ENCODE measurements at regions not wholly inside any gene's neighbourhood (a gene's known extent, or its start where the extent isn't known, plus 50 kb on each side); places are given as distances from the start of the nearest gene placed in this dataset.
A peak's percentile ranks its signal among the peaks of the same experiment; 100 is the strongest.

DNA sequence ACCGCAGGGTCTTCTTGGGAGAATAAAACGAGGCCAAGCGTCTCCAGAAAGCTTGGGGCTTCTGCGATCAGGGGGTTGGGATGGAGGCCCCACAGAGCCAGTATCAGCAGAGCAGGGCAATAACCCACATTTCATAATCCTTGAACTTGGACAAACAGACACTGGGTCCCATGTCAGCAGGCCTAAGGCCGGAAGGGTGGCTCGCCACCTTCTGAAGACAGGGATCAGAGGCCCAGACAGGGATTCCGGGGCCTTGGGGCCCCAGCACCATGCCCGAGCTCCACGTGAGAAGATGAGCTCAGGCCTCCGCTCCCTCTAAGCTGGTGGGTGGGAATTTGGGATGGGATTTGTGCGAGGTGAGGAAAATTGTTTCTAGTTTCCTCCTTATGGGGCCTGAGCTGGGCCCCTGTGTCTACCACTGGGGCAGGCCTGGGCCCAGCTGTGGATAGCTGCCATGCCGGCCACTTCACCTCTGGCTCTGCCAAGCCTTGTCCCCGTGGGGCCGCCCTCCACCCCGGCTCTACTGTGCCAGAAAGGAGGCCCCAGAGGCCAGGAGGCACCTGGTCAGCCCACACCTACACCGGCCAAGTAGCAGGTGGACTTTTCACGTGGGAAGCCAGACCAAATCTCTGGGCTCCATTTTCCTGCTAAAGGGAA lies 67.2 kb upstream of the DLK1 start:
- no peak for DNase-seq

DNA sequence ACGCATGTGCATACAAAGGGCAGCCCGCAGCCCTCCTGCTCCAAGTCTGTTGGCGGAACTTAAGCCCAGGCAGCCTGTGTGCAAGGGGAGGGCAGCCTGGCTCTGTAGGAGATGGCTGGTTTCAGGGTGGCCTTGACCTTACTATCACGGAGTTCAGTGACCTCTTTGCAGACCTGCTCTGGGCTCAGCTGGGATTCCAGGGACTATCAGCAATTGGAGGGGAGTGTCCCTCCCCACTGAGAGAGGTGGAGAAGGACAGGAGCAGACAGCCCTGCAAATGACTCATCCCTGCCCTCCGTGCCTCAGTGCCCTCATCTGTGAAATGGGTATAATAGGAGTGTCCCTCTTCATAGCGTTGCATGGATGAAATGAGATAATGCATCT lies 66.2 kb upstream of the DLK1 start:
- no peak for DNase-seq

DNA sequence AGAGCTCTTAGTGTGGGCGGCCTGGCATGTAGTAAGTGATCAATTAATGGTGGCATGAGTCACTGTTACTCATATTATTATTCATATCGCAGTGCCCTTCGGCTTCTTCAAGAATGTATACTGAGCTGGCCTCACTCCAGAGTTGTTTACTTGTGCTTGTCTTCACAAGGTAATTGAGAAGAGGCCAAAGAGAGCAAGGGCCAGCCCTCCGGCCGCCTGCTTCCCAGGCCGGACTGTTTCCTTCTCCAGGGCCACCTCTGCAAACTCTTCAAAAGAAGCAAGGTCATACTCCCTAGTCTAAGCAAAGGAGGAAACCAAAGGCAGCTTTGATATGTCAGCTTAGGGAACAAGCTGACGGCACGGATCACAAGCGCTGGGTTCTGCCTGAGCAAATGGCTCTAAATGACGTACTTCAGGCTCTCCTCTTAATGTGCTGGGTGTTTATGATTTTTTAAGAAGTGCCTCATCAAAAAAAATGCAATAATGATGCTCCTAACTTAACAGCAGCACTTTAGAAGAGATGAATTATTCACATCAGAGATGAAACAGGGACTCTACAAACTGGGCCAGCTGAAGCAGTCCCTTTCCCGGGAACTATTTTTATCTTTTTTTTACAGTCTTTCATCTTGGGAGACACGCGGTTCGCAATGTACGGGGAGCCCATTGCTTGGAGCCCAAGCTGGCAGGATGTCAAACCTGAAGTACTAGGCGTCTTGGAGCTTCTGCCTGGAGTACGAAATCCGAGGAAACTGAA lies 65.6 kb upstream of the DLK1 start:
- no peak for DNase-seq

DNA sequence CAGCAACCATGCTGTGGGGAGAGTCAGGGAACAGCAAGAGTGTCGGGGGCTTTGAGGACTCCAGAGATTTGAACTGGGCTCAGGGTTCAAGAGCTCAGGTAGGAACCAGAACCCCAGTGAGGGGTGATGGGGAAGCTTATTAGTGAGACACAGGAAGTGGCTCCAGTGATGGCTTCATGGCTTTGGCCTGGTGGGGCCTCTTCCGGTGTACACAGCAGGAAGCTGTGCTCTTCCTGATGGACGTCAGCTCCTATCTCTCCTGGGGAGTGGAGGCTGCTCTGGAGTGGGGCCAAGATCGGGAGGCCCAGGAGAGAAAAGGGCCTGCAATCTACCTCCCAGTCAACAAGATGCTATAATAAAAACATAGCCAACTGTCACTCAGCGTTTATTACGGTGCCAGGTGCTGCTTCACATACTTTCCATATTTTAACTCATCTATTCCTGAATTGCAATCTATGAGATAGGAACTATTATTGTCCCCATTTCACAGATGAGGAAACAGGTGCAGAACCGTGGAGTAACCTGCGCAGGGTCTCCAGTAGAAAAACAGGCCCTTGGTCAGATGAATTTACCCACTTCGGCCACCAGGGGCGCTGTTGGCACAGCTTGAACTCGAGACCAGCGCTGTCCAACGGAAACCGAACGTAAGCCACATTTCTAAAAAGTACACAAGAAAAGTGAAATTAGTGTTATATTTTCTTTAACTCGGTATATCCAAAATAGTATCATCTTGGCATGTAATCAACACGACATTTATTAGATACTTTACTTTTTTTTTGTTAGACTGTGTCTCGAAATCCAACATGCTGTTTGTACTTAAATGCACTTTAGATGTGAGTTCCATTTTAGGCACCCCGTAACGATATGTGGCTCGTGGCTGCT lies 63.6 kb upstream of the DLK1 start:
- DNase-seq = peak; percentile 58

DNA sequence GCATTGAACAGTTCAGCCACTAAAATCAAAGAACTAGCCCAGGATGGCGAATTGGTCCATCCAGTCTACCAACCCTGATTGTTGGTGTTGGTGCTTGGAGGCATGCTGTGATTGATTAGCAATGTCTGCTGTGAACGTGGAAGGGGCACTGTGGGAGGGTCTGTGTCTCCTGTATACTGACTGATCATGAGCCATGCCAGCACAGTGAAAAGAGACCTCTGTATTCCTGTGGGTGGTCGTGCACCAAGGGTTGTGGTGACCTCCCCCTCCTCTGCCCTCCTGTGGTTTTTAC lies 63.0 kb upstream of the DLK1 start:
- no peak for DNase-seq

DNA sequence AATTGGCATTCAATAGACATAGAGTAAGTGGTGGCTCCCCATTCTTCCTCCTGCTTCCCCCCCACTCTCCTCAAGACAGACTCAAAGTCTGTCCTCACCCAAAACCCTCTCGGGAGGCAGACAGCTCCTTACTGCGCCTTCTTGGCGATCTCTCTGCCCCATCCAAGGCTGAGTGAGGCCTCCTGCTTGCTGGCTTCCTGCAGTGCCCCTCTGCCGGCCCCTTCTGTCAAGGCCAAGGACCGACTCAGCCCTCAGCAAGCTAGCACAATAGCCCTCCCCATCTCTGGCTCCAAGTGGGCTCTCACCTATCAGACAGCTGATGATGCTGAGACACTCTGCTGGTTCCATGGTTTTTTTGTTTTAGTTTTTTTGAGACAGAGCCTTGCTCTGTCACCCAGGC lies 62.5 kb upstream of the DLK1 start:
- no peak for DNase-seq

DNA sequence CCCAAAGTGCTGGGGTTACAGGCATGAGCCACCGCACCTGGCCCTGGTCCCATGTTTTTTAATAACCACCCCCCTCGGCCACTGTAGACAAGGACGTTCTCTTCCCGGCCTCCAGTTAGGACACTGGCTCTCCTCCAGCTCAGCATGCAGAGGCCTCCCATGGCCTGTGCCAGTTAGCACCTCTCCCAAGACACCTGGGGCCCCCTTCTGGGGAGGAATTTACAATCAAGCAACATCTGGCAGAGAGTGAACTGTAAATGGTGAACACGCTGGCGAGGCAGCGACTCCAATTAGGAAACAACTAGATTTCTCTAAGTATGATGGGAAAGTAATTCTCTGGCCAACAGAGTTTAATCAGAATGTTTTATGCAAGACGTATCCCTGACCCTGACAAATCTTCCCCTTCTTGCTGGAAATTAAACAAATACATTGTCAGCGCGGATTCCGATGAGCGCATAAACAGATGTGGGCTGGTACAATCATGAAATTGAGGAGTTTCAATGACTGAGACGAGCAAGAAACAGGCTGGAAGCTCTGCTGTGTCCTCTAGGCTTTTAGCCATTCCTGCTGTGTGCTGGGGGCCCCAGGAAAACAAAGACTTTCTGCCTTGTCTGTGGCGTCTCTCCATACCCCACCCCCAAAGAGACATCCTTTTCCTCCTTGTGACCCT lies 61.7 kb upstream of the DLK1 start:
- DNase-seq = peak; percentile 34

DNA sequence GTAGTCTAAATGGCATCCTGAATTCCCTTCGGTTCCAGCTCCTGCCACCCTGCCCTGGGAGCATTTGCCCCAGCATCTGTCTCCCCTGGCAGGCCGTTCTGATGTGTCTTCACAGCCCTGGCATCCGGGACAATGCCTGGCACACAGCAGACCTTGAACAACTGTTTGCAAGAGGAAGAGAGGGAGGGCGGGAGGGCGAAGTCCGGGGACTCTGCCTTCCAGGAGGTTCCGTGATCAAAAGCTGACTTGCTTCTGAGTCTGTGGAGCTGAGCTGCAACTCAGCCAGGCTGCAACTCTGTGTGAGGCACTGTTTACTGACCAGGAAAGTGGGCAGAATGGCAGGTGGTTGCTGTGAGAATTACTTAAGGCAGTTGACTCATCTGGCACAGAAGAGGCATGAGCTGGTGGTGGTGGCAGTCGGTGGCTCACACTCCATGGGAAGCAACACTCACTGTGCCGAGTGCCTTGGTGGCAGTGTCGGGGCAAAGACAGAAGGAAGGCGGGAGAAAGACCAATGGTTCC lies 61.1 kb upstream of the DLK1 start:
- no peak for DNase-seq

DNA sequence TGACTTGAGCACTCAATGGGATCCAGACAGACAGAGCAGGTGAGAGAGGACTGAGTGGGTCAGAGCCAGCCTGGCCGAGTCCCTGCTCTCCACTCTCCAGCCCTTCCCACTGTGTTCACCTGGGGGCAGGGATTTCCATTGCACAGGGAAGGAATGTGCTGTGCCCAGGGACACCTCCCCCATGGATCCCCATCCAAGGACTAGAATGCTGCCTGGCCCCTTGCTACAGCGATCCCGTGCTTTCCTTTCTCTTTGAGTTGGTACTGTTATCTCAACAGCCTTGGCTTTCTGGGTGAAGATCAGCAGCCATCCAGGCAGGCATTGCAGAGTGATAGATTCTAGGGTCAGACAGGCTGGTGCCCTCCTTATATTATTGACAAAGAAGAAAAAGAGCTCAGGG lies 60.3 kb upstream of the DLK1 start:
- no peak for DNase-seq

DNA sequence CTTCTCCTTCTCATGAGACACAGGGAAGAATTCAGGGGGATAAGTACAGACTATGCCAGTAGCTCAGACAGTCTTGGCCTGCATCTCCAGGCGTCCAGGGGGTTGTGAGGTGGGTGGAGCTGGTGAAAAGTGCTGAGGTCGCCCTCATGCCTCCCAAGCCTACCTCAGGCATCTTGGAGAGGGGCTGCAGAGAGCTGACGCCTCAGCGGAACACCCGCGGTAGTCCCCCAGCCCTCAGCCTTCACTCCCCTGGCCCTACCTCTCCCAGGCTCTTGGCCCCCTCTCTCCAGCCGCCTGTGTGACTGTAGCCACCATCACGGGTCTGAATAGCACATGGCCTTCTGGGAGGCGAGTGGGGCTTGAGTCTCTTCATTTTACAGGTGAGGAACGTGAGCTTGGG lies 59.8 kb upstream of the DLK1 start:
- no peak for DNase-seq

DNA sequence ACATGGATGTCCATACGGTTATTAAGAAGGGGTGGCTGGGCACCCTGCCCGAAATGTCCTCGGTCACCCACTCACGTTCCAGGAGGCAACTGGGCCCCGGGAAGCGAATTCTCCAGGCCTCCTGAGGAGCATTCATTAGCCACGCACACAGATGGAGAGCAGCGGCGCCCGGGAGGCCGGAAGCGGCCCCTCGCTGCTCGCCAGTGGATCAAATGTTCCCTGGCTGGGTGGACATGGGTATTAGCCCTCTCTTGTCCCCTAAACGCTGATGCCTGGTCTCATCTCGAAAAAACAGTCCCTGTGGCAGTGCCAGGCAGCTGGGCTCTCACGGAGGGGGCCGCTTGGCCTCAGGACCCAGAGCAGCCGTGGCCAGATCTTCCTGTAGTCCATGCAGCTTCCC lies 59.0 kb upstream of the DLK1 start:
- no peak for DNase-seq

DNA sequence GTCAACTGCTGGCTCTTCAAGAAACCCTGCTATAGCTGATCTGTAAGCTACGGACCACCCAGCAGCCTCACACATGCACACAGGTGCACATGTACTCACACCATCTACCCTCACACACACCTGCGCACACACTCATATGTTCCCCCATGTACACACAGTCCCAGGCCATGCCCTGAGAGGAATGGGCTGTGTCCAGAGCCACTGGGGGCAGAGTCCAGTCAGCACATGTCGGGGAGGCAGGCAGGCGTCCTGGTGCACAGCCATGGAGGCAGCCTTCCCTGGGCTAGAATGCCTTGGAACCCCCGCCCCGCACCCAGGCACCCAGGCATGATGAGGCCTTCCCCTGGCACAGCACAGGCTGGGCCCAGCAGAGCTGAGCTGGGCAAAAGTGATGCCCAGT lies 58.3 kb upstream of the DLK1 start:
- DNase-seq = no peak

DNA sequence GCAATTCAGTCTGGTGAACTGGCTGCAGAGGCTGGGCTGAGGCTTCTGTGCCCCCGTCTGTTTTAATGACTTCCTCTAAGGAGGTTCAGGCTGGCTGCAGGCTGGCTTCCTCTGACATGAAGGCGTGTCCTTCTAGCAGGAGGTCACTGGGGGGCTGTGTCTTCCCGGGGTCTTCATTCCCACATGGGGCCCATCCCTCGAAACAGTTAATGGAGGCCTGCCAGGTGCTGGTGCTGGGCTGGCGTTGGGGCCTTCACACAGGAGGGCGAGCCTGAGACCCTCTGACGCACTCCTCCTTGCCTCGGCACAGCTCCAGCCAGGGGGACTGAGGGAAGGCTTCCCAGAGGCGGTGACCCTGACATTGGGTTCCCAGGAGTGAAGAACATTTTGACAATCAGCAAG lies 57.7 kb upstream of the DLK1 start:
- DNase-seq = no peak

DNA sequence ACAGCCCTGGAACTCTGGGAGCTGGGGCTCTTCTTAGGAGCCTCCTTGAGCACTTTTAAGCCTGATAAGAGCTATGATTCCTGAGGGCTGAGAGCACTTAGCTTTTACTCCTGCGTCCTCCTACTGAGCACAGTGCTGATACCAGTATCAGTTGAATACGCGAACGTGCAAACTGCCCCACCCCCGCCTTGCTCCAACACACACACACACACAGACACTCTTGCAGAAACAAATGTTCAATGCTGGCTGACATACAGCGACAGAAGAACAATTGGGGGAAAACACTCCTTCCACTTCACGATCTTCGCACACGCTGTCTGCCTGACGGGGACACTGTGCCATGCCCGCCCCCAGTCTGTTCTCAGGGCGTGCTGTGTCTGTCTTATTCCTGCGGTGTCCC lies 57.2 kb upstream of the DLK1 start:
- no peak for DNase-seq

DNA sequence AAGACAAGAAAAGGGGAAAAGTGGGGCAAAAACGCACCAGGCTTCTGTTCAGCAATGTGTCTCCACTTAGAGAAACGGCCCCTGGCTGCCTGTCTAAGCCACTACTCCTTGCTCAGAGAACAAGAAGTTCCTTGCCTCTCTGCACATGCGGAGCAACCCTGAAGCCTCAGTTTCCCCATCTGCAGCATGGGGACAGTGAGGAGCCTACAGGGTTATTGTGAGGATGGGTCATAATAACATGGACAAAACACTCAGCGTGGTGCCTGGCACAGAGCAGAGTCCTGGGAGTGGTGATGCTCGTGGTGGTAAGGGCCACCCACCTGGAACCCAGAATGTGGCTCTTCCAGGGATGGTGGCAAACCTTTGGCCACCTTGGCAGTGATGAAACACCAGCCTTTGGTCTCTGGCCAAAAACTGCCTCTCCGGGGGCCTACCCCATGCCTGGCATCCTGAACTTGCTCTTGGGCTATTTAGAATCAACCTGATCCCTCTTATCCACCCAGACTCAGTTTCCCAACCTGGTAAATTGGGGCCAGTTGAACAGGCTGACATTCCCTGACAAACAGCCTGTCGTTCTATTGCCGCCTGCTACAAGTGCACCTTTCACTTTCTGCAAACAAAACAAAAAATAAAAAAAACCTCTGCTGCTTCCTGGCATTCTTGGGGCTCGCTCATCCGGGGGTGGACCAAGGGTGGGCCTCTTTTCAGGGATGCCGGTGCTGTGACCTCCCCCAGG lies 56.5 kb upstream of the DLK1 start:
- DNase-seq = peak; percentile 31

DNA sequence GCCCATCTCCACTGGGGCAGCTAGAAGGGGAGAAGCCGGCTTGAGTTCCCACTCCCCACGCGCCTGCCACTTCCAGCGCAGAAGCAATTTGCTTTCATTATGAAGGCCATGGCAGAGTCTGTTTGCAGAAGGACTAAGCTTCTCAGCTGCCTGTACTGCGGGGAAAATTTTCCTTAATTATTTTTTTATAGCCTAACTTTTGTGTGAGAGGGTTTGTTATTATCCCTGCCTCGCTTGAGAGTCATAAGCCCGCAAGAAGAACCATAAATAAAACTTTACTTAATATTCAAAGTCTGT lies 56.0 kb upstream of the DLK1 start:
- peak; percentile 60 for DNase-seq

DNA sequence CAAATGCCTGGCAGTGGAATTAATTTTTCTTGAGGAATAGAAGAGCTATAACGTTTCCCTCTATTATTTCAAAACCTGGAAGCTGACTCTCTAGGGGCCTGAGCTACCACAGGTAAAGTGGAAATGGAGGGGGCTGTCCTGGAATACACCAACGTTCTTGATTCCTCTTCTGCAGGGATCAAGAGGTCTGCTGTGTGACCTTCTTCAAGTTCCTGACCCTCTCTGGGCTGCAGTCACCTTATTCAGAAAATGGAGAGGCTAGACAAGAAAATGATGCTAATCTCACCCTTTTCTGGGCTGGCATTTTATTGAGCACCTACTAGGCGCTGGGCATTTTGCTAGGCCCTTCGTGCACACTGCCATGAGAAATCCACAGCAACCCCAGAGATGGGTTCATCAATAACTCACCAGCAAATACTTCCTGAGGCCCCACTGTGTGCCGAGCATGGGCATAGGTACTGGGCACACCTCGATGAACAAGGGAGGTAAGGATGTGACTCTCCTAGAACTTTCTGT lies 55.2 kb upstream of the DLK1 start:
- no peak for DNase-seq

DNA sequence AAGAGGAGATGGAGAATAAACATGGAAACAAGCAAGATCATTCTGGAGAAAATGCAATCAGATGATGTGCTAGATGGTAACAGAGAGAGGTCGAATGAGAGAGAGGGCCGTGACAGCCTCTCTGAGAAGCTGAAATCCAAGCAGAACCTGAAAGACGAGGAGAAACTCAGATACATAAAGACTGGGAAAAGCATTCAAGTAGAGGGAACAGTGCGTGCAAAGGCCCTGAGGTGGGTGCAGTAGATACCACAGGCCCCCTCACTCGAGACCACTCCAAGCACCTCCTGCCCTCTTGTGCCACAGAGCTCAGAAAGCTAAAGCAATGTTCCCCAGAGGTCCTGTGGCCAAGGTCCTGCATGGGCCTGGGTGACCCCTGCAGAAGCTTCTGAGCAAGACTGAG lies 54.8 kb upstream of the DLK1 start:
- DNase-seq = no peak

DNA sequence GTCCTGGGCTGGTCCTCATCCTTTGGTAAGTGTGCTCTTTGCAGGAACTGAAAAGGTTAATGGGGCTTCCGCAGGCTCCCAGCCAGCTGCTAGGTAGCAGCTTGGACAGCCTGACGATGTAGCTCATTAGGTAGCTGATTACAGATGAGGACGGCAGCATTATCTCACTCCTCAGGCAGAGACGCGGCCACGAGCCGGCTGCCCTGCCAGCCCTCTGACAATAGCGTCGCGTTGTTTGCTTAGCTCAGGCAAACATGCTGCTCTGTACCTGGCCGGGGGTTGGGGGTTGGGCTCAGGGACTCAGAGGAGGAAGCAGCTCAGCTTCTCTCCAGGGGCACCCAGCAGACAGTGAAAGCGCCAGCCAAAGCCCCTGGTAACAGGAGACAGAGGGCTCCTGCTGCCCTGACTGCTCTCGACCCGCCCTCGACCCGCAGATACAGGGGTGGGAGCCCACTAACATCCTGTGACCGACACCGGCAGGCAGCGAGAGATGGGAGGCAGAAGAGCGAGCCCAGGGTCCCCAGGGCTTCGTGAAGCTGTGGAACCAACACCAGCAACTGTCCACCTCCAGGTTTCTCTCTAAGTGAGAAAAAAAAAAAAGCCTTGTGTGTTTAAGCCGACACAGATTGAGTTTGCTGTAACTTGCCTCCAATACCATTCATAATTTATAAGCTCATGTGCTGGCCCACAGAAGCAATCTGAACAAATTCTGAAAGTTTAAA lies 53.4 kb upstream of the DLK1 start:
- DNase-seq = peak; percentile 99

DNA sequence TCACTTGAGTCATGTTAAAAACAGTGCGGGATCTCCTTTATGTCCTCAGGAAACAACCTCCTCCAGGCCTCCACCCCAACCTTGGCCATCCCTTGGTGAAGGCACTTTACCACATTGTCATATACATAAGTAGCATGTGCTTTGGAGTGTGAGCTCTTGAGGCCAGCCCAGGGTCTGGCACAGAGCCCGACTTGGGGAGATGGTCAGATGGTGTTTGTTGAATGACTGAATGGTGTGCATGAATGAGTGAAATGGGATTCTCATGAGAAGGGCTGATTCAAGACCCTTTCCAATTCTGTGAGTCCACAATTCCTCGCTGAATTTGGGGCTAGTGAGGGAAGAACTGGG lies 52.9 kb upstream of the DLK1 start:
- no peak for DNase-seq

DNA sequence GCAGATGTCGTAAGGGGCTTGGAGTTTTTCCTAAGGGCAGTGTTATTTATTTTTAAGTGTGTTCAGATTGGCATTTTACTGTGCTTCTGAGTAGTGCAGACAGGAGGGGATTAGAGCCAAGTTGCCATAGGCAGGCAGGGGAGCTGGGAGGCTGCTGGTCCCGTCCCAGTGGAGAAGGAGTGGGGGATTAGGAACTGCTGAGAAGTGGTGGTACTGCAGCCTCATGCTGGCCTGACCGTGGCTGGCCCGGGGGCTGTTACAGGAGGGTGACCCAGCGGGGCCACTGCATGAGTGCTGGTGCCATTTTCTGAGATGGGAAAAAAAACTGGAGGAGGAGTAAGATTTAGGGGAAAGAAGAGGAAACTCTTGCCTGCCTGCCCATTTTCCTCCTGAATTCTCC lies 52.3 kb upstream of the DLK1 start:
- DNase-seq = no peak

Measured in COR-L47 (cell line).